Naive B cell (primary cell): ENCODE measurements at regions not wholly inside any gene's neighbourhood (a gene's known extent, or its start where the extent isn't known, plus 50 kb on each side); places are given as distances from the start of the nearest gene placed in this dataset.
"Not testable (repeated sequence)": the region's sequence is repeated elsewhere in the genome, so short reads cannot be mapped to it uniquely, and the experiment has no call there.

Experiments
- ATAC-seq, 2 donors: fragments of 150-1000 bp; cut with Tn5 transposase; 2 replicates each; pipeline ENCODE4 v1.10.0; 2021; ENCODE audit warnings: low read depth in 2 of 2, mild to moderate bottlenecking in 2 of 2, moderate library complexity in 2 of 2
- DNase-seq: peaks from one replicate; pipeline ENCODE4 v3.0.0; 2022
- H3K27ac Mint-ChIP-seq, 6 donors: one replicate each; pipeline ENCODE4 v1.8.0; 2020 to 2022; ENCODE audit warnings: mild to moderate bottlenecking in 6 of 6, mixed read lengths in 6 of 6, moderate library complexity in 5 of 6, inconsistent platforms in 2 of 6
- H3K27me3 Mint-ChIP-seq, 3 donors: one replicate each; pipeline ENCODE4 v1.8.0; 2021 to 2022; ENCODE audit warnings: mixed read lengths in 3 of 3, mild to moderate bottlenecking in 1 of 3
- H3K36me3 Mint-ChIP-seq, 2 donors: one replicate each; pipeline ENCODE4 v1.8.0; 2020 to 2022; ENCODE audit warnings: mixed read lengths in 2 of 2, inconsistent platforms in 1 of 2, mild to moderate bottlenecking in 1 of 2
- H3K4me1 Mint-ChIP-seq, 3 donors: one replicate each; pipeline ENCODE4 v1.8.0; 2020 to 2022; ENCODE audit warnings: mixed read lengths in 3 of 3, inconsistent platforms in 1 of 3, mild to moderate bottlenecking in 1 of 3, moderate library complexity in 1 of 3
- H3K4me3 Mint-ChIP-seq, 8 donors: one replicate each; pipeline ENCODE4 v1.8.0; 2020 to 2022; ENCODE audit warnings: mild to moderate bottlenecking in 8 of 8, mixed read lengths in 8 of 8, moderate library complexity in 8 of 8, inconsistent platforms in 2 of 8
- H3K9me3 Mint-ChIP-seq, 7 donors: one replicate each; pipeline ENCODE4 v1.8.0; 2020 to 2022; ENCODE audit warnings: mixed read lengths in 7 of 7, mild to moderate bottlenecking in 5 of 7, inconsistent platforms in 2 of 7, moderate library complexity in 1 of 7

DNA sequence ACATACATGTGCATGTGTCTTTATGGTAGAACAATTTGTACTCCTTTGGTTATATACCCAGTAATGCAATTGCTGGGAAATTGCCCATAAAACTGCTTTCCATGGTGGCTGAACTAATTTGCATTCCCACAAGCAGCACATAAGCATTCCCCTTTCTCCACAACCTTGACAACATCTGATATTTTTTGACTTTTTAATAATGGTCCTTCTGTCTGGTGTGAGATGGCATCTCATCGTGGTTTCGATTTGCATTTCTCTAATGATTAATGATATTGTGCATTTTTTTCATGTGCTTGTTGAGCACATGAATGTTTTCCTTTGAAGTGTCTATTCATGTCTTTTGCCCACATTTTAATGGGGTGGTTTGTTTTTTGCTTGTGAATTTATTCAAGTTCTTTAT lies 166.0 kb downstream of the TMEM47 start:
- DNase-seq = no peak
- H3K4me1 Mint-ChIP-seq = no peaks in the 10 kb centered on the region
- no peaks in the 10 kb centered on the region for H3K36me3 Mint-ChIP-seq
- H3K27me3 Mint-ChIP-seq = no peaks in the 10 kb centered on the region
- H3K4me3 Mint-ChIP-seq = no peak overlapping the region
- H3K9me3 Mint-ChIP-seq = peaks cover 0 to 3% (median 0%) of the 10 kb centered on the region in 7 donors
- ATAC-seq = no peak
- H3K27ac Mint-ChIP-seq = no peak overlapping the region

DNA sequence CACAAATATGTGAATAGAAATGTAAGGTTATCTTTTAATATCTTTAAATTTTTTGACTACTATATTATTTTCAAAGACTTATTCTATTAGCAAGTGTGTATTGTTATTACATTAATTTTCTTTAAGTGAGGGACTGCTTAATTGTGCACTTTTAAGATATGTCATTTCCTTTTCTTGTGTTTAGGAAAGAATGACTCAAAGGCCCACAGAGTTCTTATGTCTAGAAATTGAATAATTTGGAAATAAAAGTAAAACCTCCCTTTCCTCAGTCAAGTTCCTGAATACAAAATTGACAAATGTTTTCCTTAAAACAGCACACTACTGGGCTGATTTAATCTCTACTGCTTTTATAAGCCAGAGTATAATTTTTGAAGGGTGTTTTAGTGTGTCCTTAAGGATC lies 169.7 kb downstream of the TMEM47 start:
- ATAC-seq (no peak), DNase-seq (no peak)
- Mint-ChIP-seq H3K27me3 (no peaks in the 10 kb centered on the region), H3K9me3 (peaks cover 0 to 5% (median 0%) of the 10 kb centered on the region in 7 donors), H3K4me3 (no peak overlapping the region), H3K4me1 (no peaks in the 10 kb centered on the region), H3K36me3 (no peaks in the 10 kb centered on the region), H3K27ac (no peak overlapping the region)

DNA sequence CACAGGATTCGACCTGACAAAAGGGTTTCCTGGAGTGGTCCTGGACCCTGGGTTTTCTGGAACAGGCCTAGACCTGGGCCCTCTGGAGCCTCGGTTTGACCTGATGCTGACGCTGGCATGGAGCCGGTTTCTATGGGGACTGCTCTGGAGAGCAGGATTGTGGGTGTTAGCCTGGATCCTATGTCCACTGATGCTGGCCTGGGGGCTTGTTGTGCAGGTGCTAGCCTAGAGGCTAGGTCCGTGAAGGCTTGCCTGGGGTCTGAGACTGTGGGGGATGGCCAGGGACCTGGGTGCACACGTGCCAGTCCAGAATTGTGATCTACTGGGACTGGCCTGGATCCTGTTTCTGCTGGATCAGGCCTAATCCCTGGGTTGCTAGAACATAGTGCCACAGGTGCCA lies 173.1 kb downstream of the TMEM47 start:
- Mint-ChIP-seq H3K4me3 (no peak overlapping the region), H3K4me1 (no peaks in the 10 kb centered on the region), H3K36me3 (no peaks in the 10 kb centered on the region), H3K27me3 (no peaks in the 10 kb centered on the region), H3K9me3 (peaks cover 0 to 5% (median 0%) of the 10 kb centered on the region in 7 donors), H3K27ac (no peak overlapping the region)
- DNase-seq = no peak
- no peak for ATAC-seq

DNA sequence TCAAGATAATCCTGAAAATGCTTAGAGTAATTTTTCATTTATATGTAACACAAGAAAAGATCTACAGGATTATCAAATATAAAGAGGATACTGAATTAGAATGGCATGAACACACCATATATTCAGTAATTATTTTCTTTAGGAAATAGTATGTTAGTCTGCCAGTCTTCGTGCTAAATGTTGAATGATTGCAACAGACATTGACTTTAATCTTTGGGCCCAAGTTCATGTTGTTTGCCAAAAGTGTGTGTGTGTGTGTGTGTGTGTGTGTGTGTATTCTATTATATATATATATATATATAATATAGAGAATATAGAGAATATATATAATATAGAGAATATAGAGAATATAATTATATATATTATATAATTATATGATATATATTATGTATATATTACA lies 186.6 kb downstream of the TMEM47 start:
- no peak for ATAC-seq
- H3K4me3 Mint-ChIP-seq = no peak overlapping the region

DNA sequence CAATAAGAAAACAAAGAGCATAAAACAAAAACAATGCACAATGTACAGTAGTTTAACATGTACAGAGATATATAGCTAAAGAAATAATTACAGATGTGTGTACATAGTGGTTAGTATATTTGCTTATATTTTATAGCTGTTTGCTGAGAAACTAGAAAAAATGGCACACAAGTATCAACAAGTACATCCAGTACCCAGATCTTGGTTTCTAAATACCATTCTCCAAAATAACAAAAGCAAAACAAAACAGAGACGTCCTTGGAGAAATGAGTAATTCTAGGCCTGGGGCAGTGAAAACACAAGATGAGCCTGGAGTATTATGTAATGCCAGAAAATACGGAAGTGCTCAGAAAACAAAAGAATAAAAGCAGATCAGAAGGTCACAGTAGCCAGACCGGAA lies 189.6 kb downstream of the TMEM47 start:
- H3K4me3 Mint-ChIP-seq = no peak overlapping the region
- H3K4me1 Mint-ChIP-seq = no peaks in the 10 kb centered on the region
- DNase-seq (no peak), ATAC-seq (no peak)
- no peak overlapping the region for H3K27ac Mint-ChIP-seq
- H3K27me3 Mint-ChIP-seq = no peaks in the 10 kb centered on the region
- H3K9me3 Mint-ChIP-seq = peaks cover 0 to 5% (median 2%) of the 10 kb centered on the region in 7 donors
- no peaks in the 10 kb centered on the region for H3K36me3 Mint-ChIP-seq

More for the DNA sequence above, 186.6 kb downstream of the TMEM47 start:
- Mint-ChIP-seq H3K4me1 (no peaks in the 10 kb centered on the region), H3K9me3 (peaks cover 0 to 3% (median 2%) of the 10 kb centered on the region in 7 donors), H3K36me3 (no peaks in the 10 kb centered on the region), H3K27me3 (no peaks in the 10 kb centered on the region), H3K27ac (no peak overlapping the region)
- DNase-seq = no peak

DNA sequence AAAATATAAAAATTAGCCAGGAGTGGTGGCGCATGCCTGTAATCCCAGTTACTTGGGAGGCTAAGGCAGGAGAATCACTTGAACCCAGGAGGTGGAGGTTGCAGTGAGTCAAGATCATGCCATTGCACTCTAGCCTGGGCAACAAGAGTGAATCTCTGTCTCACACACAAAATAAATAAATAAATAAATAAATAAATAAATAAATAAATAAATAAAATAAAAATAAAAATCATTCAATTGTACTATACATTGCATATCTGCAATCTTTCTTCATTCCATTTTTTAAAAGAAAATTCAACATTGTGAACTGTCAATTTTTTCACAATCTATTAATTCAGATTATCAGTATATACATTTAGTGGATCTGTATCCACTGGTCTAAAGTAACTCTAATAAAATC lies 193.9 kb downstream of the TMEM47 start:
- H3K36me3 Mint-ChIP-seq, H3K4me3 Mint-ChIP-seq, H3K4me1 Mint-ChIP-seq, H3K27me3 Mint-ChIP-seq, DNase-seq, ATAC-seq, H3K9me3 Mint-ChIP-seq, H3K27ac Mint-ChIP-seq: not testable (repeated sequence)

- H3K4me3 Mint-ChIP-seq, ATAC-seq, H3K36me3 Mint-ChIP-seq, H3K4me1 Mint-ChIP-seq, H3K27me3 Mint-ChIP-seq, DNase-seq: not testable (repeated sequence)
- Mint-ChIP-seq H3K27ac (peak overlapping the region in 1 of 6 donors; percentile 34), H3K9me3 (peaks cover 2 to 16% (median 8%) of the 10 kb centered on the region in 7 donors)
These were observed 199.2 kb downstream of the TMEM47 start for GRCh38 chrX:34457850-34458249.

GRCh38 chrX:34437586-34437985 lies 219.5 kb downstream of the TMEM47 start:
- Mint-ChIP-seq H3K4me1 (no peaks in the 10 kb centered on the region), H3K4me3 (no peak overlapping the region), H3K36me3 (no peaks in the 10 kb centered on the region), H3K27me3 (no peaks in the 10 kb centered on the region), H3K27ac (no peak overlapping the region), H3K9me3 (peaks cover 0 to 10% (median 6%) of the 10 kb centered on the region in 7 donors)
- DNase-seq (no peak), ATAC-seq (no peak)

DNA sequence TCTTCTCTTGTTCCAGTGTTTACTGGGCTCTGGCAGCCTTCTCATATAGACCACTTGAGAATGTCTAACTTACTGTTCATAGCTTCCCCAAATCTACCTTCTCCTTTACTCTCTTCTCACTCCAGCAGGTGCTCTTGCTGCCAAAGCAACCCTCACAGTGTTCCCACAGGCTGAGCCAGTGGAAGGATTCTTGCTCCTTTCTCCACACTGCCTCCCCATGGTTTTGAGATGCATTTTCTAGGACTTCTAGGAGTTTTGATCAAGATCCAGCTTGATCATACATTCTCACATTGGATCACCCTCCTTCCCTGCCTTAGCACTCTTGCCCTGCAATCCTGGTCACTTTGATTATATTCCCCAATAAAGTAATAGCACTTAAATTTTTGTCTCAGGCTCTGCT lies 230.8 kb downstream of the TMEM47 start:
- no peak overlapping the region for H3K4me3 Mint-ChIP-seq
- peaks cover 2 to 39% (median 5%) of the 10 kb centered on the region in 7 donors for H3K9me3 Mint-ChIP-seq
- no peaks in the 10 kb centered on the region for H3K36me3 Mint-ChIP-seq
- no peak overlapping the region for H3K27ac Mint-ChIP-seq
- H3K27me3 Mint-ChIP-seq = no peaks in the 10 kb centered on the region
- DNase-seq (no peak), ATAC-seq (no peak)
- H3K4me1 Mint-ChIP-seq = no peaks in the 10 kb centered on the region

DNA sequence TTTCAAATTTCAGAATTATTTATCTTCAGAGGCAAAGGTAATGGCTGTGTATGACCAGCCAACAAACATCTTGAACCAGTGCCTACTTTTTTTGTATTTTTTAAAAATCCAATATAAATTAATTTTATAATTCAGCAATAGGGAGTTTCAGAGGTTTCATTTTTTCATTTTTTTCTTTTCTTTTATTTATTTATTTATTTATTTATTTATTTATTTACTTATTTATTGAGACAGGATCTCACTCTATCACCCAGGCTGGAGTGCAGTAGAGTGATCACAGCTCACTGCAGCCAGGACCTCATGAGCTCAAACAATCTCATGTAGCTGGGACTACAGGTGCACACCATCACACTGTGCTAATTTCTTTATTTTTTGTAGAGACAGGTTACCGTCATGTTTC lies 250.5 kb downstream of the TMEM47 start:
- Mint-ChIP-seq H3K36me3 (no peaks in the 10 kb centered on the region), H3K4me1 (no peaks in the 10 kb centered on the region)

GRCh38 chrX:34404386-34405070 lies 252.6 kb downstream of the TMEM47 start:
- Mint-ChIP-seq H3K36me3 (no peaks in the 10 kb centered on the region), H3K4me3 (no peak overlapping the region), H3K4me1 (no peaks in the 10 kb centered on the region), H3K27ac (no peak overlapping the region), H3K27me3 (no peaks in the 10 kb centered on the region), H3K9me3 (peaks cover 0 to 5% (median 2%) of the 10 kb centered on the region in 7 donors)
- ATAC-seq (no peak), DNase-seq (no peak)

More for the DNA sequence above, 250.5 kb downstream of the TMEM47 start:
- Mint-ChIP-seq H3K4me3 (no peak overlapping the region), H3K27ac (no peak overlapping the region), H3K9me3 (peaks cover 0 to 5% (median 5%) of the 10 kb centered on the region in 7 donors), H3K27me3 (no peaks in the 10 kb centered on the region)
- DNase-seq (no peak), ATAC-seq (no peak)

DNA sequence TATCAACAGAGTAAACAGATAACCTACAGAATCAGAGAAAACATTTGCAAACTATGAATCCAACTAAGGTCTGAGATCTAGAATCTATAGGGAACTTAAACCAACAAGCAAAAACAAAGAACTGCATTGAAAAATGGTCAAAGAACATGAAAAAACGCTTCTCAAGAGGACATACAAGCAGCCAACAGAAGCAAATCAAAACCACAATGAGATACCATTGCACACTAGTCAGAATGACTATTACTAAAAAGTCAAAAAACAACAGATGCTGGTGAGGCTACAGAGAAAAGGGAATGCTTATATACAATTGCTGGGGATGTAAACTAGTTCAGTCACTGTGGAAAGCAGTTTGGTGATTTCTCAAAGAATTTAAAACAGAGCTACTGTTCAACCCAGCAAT lies 255.7 kb downstream of the TMEM47 start:
- DNase-seq (no peak), ATAC-seq (no peak)
- Mint-ChIP-seq H3K4me1 (no peaks in the 10 kb centered on the region), H3K9me3 (peaks cover 0 to 4% (median 0%) of the 10 kb centered on the region in 7 donors), H3K27ac (no peak overlapping the region), H3K27me3 (no peaks in the 10 kb centered on the region), H3K36me3 (no peaks in the 10 kb centered on the region), H3K4me3 (no peak overlapping the region)

DNA sequence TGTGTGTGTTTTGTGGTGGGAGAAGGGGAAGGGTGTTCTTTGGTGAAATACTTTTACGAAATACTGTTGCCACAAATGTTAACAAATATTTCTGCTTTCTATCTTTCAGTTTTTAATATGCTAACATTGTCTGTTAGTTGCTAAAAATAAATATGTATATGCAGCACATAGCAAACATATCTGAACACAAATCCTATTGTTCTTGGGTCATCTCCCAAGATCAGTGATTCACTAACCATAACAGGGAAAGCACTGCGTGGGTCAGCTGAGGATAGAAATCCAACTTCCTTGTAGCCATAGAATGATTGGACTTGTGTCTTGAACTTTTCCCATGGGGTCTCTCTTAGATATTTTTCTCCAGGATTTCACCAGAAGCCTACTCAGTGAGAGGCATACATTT lies 250.3 kb upstream of the FAM47A start:
- Mint-ChIP-seq H3K27me3 (no peaks in the 10 kb centered on the region), H3K4me1 (no peaks in the 10 kb centered on the region), H3K36me3 (no peaks in the 10 kb centered on the region), H3K4me3 (no peak overlapping the region), H3K9me3 (peaks cover 0 to 2% (median 0%) of the 10 kb centered on the region in 7 donors), H3K27ac (no peak overlapping the region)
- DNase-seq (no peak), ATAC-seq (no peak)

DNA sequence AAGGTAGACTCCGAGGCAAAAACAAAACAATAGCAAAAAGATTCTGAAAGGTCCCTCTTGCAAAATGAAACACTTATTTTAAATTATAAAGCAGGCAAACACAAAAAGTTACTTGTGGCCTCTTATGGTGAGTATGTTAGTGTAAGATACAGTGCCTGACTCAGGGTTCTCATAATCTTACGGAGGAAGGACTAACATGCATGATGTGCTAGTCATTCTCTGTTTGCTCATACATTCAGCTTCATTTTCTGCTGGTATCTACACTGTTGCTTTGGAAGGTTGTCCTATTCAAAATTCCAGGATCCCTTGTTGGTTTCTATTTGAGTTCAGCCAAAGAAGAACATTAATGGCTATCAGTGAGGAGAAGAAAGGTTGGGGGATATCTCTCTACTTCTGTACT lies 249.1 kb upstream of the FAM47A start:
- ATAC-seq (no peak), DNase-seq (no peak)
- Mint-ChIP-seq H3K4me1 (no peaks in the 10 kb centered on the region), H3K27me3 (no peaks in the 10 kb centered on the region), H3K27ac (no peak overlapping the region), H3K4me3 (no peak overlapping the region), H3K36me3 (no peaks in the 10 kb centered on the region), H3K9me3 (peaks cover 0 to 2% (median 0%) of the 10 kb centered on the region in 7 donors)

DNA sequence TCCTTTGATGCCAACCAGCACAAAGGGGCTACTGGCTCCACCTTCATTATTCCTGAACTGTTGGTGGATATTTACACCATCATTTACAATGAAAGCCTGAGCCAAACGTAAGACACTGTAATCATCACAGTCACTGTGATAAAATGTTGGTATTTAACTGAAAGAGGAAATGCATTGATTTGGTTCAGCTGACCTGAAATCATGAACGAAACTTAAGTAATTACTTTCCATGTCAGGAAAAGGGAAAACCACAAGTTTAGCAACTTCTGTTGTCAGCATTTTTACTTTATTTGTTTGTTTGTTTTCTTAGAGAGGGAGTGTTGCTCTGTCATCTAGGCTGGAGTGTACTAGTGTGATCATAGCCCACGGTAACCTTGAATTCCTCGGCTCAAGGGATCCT lies 247.8 kb upstream of the FAM47A start:
- H3K9me3 Mint-ChIP-seq = peaks cover 0 to 4% (median 0%) of the 10 kb centered on the region in 7 donors
- DNase-seq (no peak), ATAC-seq (no peak)
- H3K27me3 Mint-ChIP-seq = no peaks in the 10 kb centered on the region
- H3K4me3 Mint-ChIP-seq = no peak overlapping the region
- H3K36me3 Mint-ChIP-seq = no peaks in the 10 kb centered on the region
- H3K4me1 Mint-ChIP-seq = no peaks in the 10 kb centered on the region
- H3K27ac Mint-ChIP-seq = no peak overlapping the region
